ENCODE measurements at regions not wholly inside any gene's neighbourhood (a gene's known extent, or its start where the extent isn't known, plus 50 kb on each side); places are given as distances from the start of the nearest gene placed in this dataset.
"Not testable (repeated sequence)": the region's sequence is repeated elsewhere in the genome, so short reads cannot be mapped to it uniquely, and the experiment has no call there.

DNA sequence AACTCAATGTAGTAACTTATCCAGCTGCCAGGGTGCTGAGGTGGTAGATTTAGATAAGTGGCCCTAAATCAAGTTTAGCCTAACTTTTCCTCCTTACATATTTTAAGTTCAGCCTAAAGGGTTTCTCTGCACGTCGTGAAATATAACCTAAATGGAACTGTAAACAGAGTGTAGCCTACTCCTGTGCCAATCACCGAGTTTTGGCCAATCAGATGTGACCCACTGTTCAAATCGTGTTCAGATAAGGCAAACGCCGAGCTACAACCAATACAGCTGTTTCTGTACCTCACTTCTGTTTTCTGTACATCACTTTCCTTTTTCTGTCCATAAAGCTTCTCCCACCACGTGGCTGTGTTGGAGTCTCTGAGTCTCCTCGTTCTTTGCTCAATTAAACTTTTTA is 904.2 kb upstream of the POT1 start:
- no peak for DNase-seq (ENCODE audit: low spot score)

DNA sequence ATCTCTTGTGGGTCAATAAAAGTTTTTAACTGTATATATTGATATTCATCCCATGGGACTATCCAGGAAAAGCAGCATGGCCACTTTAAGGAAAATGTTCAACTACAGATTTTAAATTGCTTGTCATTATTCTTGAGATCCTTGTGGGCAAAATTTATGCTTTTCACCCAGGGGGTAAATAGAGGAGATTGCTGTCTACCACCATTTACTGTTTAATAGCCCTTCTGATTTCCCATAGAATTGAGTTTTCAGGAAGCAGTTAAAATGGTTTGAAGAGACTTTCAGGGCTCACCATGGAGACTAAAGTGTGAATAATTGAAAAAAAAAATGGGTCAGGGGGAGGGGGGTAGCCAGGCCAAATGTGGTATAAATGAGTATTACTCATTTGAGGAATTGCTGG is 901.1 kb upstream of the POT1 start:
- no peak for DNase-seq (ENCODE audit: low spot score)

DNA sequence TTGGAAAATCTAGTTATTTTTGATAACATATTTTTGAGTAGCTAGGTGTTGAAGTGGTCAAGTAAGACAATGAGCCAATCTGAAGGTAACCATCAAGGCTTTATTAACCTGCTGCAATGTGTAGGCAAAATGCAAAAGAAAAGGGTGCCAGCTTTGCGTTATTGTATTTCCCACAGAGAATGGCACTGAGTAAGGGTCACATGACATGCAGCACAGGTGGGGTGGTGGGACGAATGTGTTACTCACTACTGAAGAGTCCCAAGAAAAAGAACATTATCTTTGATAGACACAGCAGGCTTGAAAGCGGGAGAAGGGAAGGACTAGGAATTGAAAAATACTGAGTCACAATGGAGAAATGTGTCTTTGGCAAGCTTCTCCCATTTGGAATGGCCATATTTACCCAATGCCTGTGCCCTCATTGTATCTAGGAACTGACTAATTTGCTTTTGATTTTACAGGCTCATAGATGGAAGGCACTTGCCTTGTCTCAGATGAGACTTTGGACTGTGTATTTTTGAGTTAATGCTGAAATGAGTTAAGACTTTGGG is 898.6 kb upstream of the POT1 start:
- DNase-seq (ENCODE audit: low spot score): no peak

DNA sequence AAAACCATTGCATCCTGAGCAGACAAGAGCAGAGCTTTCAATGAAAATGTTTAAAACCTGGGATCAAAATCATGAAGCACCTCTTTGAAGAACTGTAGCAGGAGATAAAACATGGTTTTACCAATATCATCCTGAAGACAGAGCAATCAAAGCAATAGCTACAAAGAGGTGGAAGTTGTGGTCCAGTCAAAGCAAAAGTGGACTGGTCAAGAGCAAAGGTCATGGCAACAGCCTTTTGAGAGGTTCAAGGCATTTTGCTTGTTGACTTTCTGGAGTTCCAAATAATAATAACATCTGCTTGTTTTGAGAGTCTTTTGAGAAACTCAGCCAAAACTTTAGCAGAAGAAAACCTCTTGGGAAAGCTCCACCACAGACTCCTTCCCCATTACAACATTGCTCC is 893.9 kb upstream of the POT1 start:
- no peak for DNase-seq (ENCODE audit: low spot score)

DNA sequence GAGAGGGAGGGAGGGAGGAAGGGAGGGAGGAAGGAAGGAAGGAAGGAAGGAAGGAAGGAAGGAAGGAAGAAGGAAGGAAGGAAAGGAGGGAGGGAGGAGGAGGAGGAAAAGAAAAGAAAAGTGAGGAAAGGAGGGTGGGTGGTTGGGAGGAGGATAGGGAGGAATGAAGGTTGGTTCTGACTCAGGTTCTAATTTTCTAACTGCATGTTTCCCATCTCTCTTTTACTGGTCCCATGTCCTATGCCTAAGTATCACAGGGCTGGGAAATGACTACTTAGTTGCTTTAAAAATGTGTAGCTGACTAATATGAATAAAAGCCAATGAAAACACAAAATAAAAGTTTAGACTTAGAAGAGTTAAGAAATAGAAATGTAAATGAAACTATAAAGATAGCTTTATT is 890.9 kb upstream of the POT1 start:
- no peak for DNase-seq (ENCODE audit: low spot score)

DNA sequence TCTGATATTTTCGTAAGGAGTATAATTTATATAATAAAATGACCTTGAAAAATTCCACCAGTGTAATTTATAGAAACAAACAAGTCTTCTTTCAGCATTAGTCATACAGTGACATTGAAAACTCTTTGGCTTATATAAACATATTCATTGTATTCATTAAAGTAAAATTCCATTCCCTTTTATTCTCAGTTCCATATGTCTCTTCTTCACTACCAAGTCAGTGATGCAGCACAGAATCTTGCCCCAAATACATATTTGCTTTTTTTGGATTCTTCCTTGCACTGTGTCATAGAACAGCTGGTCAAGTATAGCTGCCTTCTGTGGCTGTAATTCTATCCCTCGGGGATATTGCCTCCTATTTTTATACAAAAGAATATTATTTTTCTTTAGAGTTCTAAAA is 884.5 kb upstream of the POT1 start:
- DNase-seq (ENCODE audit: low spot score): no peak

DNA sequence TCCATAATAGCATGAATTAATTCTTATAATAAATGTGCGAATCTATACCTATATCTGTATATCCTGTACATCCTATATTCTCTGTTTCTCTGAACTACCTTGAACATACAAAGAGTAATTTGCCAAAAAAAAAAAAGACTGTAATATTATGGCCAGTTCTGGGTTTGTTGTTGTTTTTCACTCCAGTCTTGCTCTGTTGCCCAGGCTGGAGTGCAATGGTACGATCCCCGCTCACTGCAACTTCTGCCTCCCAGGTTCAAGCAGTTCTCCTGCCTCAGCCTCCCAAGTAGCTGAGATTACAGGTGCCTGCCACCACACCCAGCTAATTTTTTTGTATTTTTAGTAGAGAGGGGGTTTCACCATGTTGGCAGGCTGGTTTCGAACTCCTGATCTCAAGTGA is 876.9 kb upstream of the POT1 start:
- not testable (repeated sequence) for DNase-seq (ENCODE audit: low spot score)

DNA sequence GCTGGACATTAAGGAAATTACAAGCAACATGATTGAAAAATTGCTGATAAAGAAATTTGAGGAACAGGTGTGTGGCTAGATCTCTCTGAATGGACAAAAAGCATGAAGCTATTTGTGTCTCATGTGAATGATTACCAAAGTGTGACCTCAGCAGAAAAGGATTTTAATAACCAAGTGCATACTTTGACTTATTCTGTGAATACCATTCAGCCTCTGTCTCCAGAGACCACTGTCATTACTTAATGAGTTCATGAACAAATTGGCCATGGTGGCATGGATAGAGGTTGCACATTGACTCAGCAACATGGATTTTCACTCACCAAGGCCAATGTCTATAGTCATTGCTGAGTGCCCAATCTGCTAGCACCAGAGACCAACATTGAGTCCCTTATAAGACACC is 874.6 kb upstream of the POT1 start:
- DNase-seq (ENCODE audit: low spot score): no peak

DNA sequence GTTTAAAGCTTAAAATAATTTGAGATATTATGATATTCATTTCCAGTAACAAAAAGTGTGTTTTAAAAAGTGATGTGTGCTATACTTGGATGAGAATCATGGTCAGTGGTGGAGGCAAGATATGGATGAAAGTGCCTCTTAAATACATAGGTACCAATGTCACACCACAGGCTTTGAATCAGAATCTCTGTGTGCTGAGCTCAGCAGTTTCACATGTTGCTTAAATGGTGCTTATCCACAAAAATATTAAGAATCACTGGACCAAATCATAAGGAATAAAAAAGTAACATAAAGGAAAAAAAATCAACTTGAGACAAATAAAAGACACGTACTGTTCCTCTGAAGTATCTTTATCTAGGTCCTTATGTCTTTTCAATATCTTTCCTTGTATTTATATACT is 850.5 kb upstream of the POT1 start:
- no peak for DNase-seq (ENCODE audit: low spot score)

DNA sequence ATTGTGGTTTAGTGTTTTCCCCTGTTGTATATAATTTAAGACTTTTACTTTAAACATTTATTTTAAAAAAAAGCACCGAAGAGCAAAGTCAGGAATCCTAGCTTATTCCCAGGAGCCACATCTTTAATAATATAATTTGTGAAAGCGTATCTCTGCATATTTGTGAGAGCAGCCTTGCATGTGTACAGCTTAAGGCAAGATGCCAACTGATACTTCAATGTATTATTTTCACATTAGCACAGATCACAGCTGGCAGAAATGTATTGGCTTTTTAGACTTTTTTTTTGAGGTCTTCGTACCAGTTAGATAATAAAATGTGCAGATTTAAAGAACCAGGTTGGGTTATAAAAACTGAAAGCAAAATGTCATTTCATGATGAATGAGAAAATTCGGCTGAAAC is 845.7 kb upstream of the POT1 start:
- DNase-seq (ENCODE audit: low spot score): no peak

DNA sequence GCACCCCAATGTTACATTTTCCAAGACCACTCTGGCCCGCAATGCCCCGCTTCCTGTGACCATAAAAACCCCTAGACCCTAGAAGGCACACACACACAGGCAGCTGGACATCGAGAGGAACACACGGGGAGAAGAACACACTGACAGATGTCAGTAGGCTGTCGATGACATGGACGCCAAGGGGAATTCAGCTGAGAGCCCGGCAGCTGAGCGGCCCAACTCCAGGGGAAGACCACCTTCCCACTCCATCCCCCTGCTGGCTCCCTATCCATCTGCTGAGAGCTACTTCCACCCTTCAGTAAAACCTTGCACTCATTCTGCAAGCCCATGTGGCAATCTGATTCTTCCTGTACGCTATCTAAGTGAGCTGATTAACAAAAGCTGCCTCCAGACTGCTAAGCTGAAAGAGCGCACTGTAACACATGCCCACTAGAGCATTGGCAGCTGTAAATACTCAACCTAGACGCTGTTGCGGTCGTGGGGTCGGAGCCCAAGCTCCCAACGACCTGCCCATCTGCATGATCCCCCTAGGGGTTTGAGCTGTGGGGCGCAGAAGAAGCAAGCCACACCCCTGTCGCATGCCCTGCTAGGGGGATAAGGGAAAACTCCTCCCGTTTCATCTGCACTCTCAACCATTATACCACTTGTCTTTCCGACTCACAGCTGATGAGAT is 843.6 kb upstream of the POT1 start:
- DNase-seq (ENCODE audit: low spot score): no peak

DNA sequence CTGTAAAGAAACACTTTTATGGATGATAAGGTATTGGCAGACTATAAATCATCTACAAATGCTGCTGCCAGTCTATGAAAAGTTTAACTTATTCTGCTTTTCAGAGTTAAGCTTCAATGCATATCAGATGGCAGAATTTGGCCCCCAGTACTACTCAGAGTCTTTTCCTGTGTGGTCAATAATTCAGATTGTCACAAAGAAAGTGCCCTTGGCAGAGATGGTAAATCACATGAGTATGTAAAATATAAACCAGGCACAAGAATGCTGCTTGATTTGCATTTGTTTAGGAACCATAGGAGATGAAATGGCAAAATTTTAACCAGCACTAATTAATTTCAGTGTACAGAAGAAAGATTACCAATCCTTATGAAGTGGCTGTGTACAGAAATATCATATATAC is 818.3 kb upstream of the POT1 start:
- no peak for DNase-seq (ENCODE audit: low spot score)

DNA sequence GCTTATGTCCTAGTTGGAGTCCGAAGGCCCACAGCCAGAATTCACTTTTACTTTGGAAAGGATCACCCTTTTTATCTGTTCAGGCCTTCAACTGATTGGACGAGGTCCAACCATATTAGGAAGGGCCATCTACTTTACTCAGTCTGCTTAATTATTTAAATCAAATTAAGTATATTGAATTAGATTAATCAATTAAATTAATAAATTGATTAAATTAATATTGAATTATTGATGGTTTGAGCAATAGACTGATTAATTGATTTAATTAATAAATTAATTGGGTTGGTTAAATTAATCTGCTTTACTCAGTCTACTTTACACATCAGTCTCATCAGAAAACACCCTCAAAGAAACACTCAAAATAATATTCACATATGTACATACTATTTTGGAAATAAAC is 816.9 kb upstream of the POT1 start:
- no peak for DNase-seq (ENCODE audit: low spot score)

DNA sequence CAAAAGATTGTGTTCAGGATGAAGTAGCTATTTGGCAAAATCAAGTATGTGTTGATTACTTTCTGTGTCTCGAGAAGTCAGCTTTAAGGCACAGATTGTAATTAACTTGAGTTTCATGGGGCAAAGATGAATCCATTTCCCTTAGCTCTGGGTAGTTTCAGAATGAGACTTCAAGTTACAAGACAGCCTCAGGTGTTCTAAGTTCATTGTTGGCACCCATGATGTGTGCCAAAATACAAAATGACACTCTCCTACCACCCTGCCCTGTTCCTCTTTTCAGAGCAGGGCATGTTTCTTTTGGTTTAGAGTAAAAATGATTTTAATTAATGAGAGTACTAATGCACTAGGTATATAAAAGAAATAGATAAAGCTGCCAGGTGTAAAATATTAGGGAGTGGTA is 797.6 kb upstream of the POT1 start:
- DNase-seq (ENCODE audit: low spot score): no peak

DNA sequence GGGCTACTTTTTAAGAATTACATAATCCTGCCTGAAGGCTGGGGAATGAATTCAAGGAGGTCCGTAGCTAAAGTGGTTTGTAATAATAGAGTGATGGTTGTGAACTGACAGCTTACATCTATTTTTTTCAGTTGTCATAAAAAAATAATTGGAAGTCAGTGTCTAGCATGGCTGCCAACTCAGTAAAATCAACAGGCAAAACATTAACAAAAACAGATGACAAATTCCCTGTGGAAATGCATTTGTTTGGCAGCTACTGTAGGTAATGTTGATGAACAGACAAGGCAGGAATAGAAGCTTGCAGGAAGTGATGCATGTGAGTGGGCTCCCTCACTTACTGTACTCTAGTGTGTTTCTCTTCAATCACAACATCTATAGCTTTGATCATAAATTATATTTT is 766.0 kb upstream of the POT1 start:
- no peak for DNase-seq (ENCODE audit: low spot score)

DNA sequence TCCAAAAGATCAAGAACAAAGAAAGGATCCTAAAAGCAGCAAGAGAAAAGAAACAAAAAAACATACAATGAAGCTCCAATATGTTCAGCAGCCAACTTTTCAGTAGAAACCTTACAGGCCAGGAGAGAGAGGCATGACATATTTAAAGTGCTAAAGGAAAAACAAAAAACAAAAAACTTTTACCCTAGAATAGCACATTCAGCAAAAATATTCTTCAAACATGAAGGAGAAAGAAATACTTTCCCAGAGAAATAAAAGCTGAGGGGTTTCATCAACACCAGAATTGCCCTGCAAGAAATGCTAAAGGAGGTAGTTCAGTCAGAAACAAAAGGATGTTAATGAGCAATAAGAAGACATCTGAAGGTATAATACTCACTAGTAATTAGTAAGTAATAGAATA is 753.5 kb upstream of the POT1 start:
- DNase-seq (ENCODE audit: low spot score): no peak

DNA sequence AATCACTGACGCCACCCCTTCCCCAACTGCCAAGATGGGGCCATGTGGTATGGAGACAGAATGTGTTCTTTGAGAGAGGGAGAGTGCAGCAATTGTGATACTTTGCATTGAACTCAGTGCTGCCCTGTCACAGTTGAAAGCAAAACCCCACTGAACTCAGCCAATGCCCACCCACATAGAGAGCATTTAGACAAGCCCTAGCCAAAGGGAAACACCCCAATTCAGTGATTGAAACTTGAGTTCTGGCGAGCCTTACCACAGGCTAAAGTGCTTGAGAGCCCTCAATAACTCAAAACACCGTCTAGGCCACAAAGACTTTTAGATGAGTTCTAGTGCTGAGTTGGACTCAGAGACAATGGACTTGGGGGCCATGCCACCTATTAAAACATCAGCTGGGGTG is 751.9 kb upstream of the POT1 start:
- DNase-seq (ENCODE audit: low spot score): no peak

DNA sequence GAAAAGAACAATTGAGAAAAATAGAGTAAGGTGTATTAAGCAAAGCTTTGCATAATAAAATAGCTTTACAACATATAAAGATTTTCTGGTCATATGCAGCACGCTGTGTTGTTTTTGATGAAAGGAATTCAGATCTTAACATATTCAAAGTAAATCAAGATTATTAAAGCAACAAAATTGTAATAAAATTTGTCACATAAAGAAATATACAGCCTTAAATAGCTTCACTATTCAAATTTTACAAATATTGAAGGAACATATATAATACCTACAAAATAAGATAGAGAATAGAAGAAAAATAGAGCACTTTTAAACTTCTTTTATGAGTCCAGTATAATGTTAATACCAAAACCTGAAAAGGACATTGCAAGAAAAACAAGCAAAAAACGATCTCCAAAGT is 749.1 kb upstream of the POT1 start:
- DNase-seq (ENCODE audit: low spot score): no peak

DNA sequence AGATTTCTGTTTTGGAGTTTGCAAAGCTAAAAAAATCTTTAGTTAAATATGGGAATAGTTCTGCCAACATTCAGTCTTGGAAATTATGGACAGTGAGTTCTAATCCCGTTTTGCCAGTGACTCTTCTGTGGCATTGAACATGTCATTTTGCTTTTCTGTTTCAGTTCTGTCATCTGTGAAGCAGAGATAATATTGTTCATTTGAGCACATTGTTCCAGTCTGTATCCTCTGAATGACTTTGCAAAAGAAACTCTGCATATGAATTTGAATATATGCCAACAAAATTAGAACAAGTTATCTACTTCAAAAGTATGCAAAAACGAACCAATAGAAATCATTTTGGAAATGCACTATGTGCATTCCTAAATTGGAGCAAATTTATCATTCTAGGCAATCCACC is 746.0 kb upstream of the POT1 start:
- no peak for DNase-seq (ENCODE audit: low spot score)

DNA sequence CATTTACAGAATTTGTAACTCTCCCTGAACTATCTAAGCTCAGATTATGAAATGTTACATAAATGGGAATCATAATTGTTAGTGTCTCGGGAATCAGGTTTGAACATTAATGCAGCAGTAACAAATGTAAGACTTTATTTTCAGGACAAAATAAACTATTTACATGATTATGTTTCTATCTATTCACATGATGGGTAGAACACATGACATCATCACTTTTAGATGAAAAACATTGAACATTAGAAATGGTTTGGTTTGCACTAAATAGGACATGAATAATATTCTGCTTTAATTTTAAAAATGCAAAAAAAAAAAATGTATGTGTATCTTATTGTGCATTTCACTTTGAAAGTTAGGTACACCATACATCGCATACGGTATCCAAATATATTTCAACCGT is 745.5 kb upstream of the POT1 start:
- DNase-seq (ENCODE audit: low spot score): no peak

DNA sequence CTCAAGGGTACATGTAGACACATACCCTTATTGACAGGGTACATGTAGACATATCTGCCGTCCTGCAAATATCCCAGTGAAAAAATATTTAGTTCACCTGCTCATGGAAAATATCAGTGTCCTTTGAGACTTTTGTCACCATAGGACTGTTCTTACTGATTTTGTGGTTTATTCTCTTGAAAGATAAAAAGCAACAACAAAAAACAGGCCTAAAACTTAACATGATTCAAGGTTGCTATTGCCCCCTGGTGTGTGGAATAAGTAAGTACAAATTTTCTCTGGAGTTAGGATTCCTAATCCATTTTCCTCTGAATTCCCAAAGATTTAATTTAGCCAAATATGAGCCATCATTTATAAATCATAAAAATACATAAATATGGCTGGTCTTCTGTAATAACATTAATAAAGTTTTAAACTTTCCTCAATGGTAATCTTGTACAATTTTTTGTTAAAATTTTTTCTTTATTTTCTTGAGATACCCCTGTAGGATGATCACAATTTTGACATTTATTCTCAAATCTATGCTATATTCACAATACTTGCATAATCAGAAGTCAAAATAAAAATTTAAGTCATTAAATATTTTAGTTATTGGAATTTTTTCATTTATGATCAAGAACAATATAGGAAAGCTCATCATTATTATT is 741.4 kb upstream of the POT1 start:
- peak; percentile 25 for DNase-seq (ENCODE audit: low spot score)

DNA sequence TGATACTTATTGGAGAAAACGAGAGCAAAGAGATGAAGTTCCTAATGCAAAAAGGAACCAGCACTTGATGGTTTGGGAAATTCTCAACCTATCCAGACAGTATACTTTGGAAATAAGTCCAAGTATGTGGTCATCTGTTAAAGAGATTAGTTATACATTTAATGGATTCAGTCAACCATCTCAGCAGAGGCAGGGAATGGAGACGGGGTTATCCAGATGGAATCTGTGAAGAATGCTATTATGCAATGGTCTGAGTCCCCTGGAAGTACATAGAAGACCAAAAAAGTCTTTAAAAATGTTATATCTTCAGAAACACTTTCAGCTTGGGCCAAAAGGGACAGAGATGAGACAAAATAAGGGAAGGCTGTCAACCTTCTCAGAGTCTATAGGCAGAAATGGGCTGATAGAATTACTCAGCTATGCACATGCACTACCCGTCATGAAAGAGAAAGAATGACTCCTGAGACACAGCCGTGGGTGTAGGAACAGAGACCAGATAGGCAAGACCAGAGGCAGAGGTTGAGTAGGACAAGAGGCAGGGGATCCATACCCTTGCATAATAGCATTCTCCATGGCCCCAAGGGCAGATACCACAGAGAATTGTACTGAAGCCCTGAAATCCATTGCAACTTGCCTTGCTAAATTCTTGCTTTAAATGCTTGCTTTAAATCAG is 738.8 kb upstream of the POT1 start:
- no peak for DNase-seq (ENCODE audit: low spot score)

DNA sequence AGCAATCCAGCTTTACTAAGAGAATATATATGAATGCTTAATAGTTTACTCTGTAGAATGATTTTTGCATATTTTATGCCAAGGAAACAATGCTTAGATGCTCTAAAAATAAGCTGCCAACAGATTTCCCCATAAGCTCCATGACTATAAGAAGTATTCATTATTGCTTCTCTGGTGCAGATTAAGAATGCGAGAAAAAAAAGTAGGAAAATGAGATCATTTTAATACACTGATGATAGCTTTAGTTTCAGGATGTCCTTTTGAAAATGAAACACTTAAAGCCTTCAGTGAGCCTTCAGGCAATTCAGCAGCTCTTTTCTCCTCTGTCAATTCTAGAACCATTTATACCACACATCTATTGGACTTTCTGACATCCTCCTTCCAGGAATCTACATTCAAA is 735.0 kb upstream of the POT1 start:
- DNase-seq (ENCODE audit: low spot score): no peak

DNA sequence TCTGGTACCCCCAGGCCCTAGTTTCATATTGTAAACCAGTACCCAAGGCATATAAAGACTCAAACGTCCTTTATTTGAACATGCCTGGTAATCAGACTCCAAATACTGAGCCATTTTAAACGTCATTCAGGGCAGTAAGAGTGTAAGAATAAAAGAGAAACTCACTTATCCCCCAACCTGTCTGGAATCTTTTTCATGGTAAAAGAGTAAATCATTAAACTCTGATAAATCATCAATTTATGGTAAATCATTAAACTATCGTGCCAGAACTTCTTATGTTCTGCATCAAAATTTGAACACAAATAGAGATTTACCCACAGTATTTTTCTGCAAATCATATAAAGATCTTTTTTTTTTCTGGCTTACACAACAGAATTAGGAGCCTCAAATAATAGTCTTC is 734.3 kb upstream of the POT1 start:
- no peak for DNase-seq (ENCODE audit: low spot score)
